Lower leg skin (tissue), 3 donors: ENCODE measurements at regions not wholly inside any gene's neighbourhood (a gene's known extent, or its start where the extent isn't known, plus 50 kb on each side); places are given as distances from the start of the nearest gene placed in this dataset.

ENCODE experiments used
- CTCF ChIP-seq, 3 donors: fragments of 450-650 bp; IDR thresholded peaks; one replicate each; pipeline ENCODE4 v1.5.1; 2016; ENCODE audit warnings: antibody characterized with exemption in 3 of 3, mild to moderate bottlenecking in 3 of 3, moderate library complexity in 2 of 3
- POLR2A ChIP-seq, 2 donors: fragments of 450-650 bp; IDR thresholded peaks; one replicate each; pipeline ENCODE4 v1.6.1; 2016 to 2017; ENCODE audit warnings: antibody characterized with exemption in 2 of 2, mild to moderate bottlenecking in 1 of 2, moderate library complexity in 1 of 2

- TF ChIP-seq CTCF (IDR thresholded peaks at IDR 0.05) (no peak), POLR2A (IDR thresholded peaks at IDR 0.05) (no peak)
These were observed 443.1 kb upstream of the SPRY2 start for GRCh38 chr13:80783926-80784565.
